SHP77 treated with DMSO at 0.1 percent for 48 hours (cell line): ENCODE measurements at regions not wholly inside any gene's neighbourhood (a gene's known extent, or its start where the extent isn't known, plus 50 kb on each side); places are given as distances from the start of the nearest gene placed in this dataset.

Source experiments
- DNase-seq: peaks from one replicate; lab custom pipeline; 2025; lab: John Stamatoyannopoulos, UW

- no peak for DNase-seq
These were observed 140.1 kb upstream of the SPACA1 start for GRCh38 chr6:87907521-87907920.

DNA sequence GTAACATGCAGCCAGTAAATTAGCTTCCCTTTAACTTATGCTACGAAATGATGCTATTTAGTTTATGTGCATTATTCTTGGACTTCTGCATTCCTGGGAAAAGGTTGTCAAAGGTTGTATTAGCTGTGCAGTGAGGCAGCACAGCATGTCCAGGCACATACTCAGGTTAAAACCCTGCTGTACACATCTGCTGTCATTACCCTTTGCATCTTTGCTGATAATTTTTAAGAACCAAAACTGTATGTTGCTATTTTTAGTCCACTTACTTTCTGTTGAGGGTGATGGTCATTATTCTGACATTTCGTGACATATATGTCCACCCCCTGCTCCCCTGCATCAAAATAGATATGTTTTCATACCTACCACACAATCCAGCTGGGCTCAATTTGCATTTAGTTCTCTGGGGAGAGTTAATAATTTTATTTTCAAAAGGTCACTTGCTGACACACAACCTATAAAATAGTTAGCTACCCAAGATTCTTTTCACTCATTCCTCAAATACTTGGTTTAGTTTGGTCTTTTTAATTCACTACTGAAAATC, 142.5 kb upstream of the SPACA1 start:
- no peak for DNase-seq

DNA sequence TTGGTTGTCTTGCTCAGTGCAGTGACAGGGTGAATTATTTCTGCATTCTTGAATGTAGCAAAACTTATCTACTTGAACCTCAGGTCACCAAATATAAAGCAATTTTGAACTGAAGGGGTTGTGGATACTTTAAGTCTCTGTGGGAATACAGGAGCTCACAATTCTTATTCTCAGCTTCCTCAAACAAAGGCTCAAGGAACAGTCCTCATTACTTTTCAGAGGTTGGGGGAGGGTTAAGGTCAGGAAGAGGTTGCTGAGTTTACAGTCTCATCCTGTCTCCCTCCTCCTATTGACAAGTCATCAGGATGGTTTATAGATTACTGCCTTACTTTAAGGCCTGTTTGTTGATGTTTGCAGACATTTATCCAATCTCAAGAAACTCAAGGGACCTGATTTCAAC, 143.6 kb upstream of the SPACA1 start:
- DNase-seq = no peak

DNA sequence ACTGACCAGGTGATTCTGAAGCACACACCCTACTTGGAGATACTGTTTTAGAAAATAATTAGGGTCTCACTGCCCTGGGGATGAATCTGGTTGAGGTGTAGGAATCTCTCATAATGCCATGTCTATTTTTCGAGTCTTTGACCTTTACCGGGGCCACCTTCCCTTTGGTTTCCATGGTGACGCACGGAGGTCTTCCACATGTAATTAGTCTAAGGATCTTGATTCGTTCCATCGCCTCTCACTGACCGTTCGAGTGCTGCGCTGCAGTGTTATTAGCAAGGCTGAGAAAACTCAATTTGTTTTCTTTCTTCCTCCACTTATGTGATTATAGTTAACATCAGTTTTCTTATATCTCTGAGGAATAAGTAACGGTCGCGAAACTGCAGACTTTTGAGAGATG, 144.3 kb upstream of the SPACA1 start:
- DNase-seq = no peak

- DNase-seq = no peak
These were observed 145.3 kb upstream of the SPACA1 start for GRCh38 chr6:87902383-87902782.

DNA sequence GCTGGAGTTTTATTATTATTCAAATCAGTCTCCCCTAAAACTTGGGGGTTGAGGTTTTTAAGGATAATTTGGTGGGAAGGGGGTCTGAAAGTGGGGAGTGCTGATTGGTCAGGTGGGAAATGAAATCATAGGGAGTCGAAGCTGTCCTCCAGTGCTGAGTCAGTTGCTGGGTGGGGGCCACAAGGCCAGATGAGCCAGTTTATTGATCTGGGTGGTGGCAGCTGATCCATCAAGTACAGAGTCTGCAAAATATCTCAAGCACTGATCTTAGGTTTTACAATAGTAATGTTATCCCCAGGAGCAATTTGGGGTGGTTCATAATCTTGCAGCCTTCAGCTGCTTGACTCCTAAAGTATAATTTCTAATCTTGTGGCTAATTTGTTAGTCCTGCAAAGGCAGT, 146.0 kb upstream of the SPACA1 start:
- no peak for DNase-seq

DNA sequence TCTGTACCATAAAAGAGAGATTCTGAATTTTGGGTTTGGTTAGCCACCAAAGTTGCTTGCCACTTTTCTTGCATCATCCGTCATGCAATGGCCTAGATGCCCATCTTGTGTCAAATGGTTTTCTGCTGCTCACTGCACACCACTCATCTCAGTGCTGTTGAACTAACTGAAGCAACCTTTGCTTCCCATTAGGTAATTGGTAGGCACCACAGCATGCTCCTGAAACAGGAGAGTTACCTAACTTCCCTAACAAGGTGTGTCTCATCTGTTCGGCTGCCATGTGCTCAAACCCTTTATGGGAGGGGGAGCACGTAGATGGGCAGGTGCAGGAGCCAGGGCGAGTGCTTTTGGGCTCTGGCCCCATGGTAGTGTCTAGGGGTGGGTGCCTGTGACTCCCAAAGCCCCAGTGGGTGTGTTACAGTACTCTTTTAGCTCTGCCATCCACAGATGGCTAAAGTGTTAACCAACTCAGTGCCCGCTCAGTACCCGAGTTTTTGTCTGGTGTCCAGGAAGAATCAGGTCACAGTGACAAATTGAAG, 147.4 kb upstream of the SPACA1 start:
- no peak for DNase-seq

- DNase-seq = no peak
These were observed 148.0 kb upstream of the SPACA1 start for GRCh38 chr6:87899499-87900147.

DNA sequence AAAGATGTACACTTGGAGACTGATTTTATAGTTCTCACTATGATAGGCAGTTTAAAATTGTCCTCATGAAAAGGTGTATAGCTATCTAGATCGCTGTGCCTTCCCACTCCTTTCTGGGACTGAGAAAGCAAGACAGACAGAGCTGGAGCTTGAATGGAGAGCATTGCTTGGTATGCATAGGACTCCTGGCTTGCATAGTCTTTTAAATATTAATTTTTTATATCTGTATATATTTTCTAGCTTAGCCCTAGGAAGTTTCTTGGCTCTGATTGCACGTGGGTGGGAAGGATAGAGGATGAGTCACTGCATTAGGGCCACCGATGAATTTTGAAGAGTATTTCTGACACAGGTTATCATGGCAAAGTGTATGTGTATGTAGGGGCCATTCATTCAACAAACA, 150.0 kb upstream of the SPACA1 start:
- no peak for DNase-seq

DNA sequence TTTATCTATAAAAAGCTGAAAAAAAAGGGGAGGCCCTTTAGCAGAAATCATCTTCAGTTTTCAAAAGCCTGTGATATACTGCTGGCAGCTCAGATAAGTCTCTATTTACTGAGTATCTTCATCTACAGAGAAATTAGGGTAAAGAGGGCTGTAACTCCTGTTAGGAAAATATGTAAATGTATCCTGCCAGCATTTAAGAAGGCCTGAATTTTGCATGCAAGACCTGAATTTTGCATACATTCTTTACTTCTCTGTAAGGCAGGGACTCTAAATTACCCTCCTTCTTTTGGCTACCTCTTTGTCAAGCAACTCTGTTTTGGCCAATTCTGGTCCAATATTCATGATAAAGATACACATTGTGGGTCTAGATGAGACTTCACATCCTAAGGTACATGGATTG, 150.6 kb upstream of the SPACA1 start:
- no peak for DNase-seq

DNA sequence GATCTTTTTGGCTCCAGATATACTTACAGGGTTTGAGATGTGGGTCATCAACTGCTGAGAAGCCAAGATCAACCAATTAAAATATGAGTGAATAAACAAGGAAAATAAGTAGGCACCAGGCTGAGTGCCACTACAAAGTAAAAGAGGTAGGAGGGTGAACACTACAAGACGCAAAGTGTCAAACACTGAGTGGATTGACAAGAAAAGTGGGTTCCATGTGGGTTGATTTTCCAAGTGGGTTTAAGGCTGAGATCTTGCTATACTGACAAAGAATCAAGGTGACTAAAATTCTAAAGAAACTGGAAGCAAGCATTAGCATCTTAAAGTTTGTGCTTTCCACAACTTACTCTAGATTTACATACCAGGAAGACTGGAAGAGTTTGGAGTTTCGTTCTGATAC, 160.4 kb upstream of the SPACA1 start:
- DNase-seq = no peak

- no peak for DNase-seq
These were observed 163.4 kb upstream of the SPACA1 start for GRCh38 chr6:87884203-87884602.

DNA sequence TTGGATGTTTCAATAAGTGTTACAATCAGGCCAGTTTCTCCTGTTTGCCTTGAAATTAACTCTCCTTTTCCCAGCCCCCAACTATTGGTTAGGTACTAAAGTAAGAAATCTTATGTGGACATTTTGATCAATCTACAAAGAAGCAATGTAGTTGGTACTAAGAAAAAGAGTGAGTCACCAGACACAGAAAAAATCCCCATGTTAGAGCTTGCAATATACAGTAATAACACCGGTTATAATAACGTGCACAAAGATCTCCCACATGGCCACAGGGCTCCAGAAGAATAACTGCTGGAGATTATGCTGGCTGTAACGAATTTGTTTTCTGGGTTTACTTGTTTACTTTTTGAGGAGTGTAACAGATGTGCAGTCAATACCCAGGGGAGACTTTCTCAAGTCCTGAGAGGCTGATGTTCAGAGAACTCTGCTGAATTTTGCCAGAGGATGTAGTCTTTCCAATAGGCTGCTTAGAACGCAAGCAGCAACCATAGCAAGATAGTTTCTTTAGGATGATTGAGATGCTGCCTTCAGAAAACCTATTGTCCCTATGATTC, 166.2 kb upstream of the SPACA1 start:
- DNase-seq = no peak

GRCh38 chr6:87879132-87879861, 168.3 kb upstream of the SPACA1 start:
- peak; percentile 76 for DNase-seq

GRCh38 chr6:87875781-87876180, 171.9 kb upstream of the SPACA1 start:
- no peak for DNase-seq

- no peak for DNase-seq
These were observed 171.5 kb upstream of the AKIRIN2 start for GRCh38 chr6:87873556-87873955.

GRCh38 chr6:87870556-87870955, 168.5 kb upstream of the AKIRIN2 start:
- DNase-seq = no peak

DNA sequence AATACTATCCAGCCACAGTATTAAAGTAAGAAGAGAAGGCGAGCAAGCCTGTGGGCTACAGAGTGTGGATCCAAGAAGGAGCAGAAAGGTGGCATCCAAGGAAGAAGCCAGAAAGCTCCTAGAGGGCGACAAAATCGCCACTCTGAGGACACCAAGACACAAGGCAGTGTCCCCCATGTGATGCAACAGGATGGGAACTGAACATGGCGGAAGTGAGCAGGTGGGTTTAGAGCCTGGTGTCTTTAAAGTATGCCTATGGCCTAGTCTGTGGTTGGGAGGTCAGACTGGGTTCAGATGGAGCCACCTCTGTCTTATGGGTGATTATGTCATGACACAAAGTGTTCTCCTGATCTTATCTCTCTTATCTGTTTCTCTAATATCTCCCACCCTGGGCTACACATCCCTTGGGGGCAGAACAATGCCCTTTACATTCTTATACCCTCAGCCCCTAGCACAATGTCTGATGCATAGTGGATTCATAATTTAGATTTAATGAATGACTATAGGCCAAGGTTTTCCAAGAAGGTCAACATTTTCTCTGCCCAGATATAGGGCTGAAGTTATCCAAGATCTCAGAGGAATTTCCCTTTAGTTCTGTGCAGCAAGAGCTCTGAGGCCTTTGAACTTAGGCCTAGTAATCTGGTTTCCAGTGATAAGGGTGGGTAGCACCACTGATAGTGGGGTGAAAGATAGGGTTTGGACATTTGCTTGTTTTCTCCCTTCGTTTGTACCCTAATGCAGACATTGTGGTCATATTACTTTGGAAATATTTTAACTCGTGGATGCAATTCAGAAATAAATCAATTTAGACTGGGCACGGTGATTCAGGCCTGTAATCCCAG, 167.3 kb upstream of the AKIRIN2 start:
- DNase-seq = no peak

- no peak for DNase-seq
These were observed 158.9 kb upstream of the AKIRIN2 start for GRCh38 chr6:87860902-87861301.

GRCh38 chr6:87858440-87858839, 156.4 kb upstream of the AKIRIN2 start:
- DNase-seq = no peak

- no peak for DNase-seq
These were observed 149.8 kb upstream of the AKIRIN2 start for GRCh38 chr6:87851674-87852299.

DNA sequence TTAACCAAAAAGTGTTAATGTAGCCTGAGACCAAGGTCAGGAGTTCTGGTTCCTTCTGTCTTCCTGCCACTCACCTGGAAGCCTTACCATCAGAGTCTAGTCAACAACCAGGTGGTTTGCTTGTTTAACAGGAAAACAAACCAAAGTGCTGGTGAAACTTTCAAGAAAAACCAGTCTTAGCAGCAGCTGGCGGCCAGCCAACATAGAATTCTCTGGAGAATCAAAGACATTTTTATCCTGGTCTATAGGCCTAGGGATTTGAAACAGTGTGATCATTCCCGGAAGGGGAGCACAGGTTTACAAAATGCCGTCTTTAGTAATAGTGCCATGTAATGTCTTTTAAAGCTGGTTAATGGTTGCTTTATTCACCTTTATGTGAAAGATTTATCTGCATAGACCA, 146.6 kb upstream of the AKIRIN2 start:
- DNase-seq = no peak
